NCI-H2029 treated with DMSO at 0.1 percent for 48 hours (cell line): ENCODE measurements at regions not wholly inside any gene's neighbourhood (a gene's known extent, or its start where the extent isn't known, plus 50 kb on each side); places are given as distances from the start of the nearest gene placed in this dataset.
"Not testable (repeated sequence)": the region's sequence is repeated elsewhere in the genome, so short reads cannot be mapped to it uniquely, and the experiment has no call there.

ENCODE experiments used
- DNase-seq: peaks from one replicate; lab custom pipeline; 2025; lab: John Stamatoyannopoulos, UW

DNA sequence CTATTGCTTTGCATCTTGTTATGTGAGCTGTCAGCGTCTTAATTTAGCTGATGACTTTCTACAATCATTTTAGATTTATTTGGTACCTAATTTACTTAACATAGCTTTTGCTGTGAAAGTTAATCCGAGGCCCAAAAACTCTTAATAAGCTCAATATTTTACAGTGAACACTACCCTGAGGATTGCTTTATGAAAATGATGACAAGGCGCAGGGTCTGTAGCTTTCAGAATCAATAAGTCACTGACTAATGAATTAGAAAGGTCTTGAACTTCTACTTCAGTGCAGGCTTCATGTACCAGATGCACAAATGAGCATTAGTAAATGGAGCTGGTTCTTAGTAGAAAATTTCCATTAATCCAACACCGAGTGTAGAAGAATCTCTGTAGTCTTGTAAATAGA is 81.4 kb upstream of the ZNF366 start:
- no peak for DNase-seq

DNA sequence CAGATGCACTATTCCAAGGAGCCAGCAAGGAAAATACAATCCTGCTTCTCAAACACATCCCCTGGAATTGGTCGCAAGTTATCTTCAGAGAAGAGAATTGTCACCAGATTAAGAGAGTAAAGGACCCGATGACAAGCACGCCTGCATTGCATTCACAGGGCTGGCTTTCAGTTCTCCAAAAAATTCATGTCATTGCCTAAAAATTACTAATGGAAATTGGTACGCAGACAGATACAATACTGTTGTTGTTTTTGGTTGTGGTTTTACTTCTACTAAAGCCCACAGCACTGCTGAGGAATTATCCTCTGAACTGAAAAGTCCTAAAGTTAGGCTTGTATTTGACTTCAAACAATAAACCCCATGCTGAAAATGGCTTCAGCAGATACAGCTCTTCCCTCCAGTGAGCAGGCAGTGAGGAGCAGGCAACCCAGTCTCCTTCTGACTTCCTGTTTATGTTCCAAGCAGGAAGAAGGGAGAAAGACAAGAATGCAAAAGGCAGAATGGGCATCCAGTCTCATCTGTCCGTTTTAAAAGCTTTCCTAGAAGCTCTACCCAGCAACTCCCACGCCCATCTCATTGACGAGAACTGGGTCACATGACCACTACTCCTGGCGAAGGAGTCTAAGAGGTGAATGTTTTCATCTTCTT is 80.6 kb upstream of the ZNF366 start:
- no peak for DNase-seq

DNA sequence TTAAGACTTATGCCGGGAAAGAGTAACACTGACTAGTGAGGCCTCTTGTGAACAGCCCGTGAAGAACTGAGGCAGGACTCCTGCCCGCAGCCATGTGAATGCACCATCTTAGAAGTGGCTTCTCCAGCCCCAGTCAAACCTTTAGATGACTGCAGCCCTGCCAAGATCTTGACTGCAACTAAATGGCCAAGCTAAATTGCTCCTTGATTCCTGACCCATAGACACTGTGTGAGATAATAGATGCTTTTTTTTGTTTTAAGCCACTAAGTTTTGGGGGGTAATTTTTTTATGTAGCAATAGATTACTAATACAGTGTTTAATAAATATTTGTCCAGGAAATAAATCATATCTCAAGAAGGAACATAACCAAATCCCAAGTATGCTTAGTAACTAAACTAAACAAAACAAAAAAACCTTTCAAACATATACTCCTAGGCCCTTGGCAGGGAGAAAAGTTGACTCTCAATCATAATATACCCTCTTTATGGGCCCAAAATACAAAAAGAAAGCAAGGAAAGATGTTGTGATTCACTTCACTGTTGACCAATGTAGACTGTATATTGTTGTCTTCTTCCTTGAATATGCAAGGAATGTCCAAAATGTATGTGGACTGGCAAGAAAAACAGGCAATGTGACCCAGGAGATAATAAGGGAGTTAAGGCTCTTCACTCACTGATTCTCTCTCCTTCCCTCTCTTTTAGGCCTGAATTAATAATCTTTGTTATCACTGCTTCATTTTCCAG is 79.7 kb upstream of the ZNF366 start:
- no peak for DNase-seq

GRCh38 chr5:72584466-72584865 is 77.3 kb upstream of the ZNF366 start:
- no peak for DNase-seq

GRCh38 chr5:72579290-72579689 is 72.1 kb upstream of the ZNF366 start:
- DNase-seq, result not testable (repeated sequence)

- DNase-seq, result no peak
Observed at GRCh38 chr5:72572236-72572765, 65.1 kb upstream of the ZNF366 start.

GRCh38 chr5:72569408-72569944 is 62.3 kb upstream of the ZNF366 start:
- no peak for DNase-seq

DNA sequence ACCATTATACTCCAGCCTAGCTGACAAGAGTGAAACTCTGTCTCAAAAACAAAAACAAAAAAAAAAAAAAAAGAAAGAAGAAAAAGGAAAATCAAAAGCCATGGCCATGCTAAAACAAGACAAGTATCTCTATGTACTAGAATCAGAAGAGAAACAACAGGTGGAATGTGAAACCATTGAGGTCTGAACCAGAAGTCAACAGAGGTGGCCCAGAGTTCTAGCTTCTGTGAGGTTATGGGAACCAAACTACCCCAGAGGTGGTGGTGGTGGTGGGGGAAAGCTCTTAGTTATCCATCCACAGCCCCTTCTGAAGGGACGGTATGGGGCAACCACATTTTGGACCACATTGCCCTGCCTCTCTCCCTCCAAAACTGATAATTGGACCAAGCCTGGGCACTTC is 59.5 kb upstream of the ZNF366 start:
- DNase-seq, result no peak

GRCh38 chr5:72565513-72566289 is 58.5 kb upstream of the ZNF366 start:
- DNase-seq, result no peak

GRCh38 chr5:72562717-72563116 is 55.5 kb upstream of the ZNF366 start:
- no peak for DNase-seq

DNA sequence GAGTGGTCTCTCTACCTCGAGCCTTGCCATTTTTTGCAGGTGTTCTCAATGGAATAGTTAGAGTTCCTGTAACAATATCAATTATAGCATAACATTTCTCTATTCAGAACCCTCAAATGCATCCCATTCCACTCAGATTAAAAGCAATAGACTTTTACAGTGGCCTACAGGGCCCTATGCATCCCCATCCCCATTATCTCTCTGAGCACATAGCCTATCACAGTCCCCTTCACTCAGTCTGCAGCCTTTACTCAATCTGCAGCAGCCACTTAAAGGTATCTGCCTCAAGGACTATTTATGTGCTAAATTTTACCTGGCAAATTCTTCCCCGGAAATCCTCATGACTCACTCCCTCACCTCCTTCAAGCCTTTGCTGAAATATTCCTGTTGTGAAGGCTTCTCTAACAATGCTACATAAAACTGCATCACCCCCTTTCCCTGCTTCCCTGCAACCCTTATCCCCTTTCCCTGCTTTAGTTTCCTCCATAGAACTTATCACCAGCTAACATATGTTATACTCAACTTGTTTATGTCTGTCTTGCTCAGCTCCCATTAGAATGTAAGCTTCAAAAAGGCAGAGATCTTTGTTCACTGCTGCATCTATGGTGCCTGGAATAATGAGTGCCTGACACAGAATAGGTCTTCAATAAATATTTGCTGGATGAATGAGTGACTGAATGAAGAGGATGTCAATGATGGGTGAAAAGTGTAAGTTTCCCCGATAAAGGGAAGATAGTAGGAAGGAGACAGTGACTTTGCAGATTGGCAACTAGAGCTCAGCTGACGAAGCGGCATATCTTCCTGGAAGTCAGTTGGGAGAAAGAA is 54.1 kb upstream of the ZNF366 start:
- DNase-seq, result no peak

DNA sequence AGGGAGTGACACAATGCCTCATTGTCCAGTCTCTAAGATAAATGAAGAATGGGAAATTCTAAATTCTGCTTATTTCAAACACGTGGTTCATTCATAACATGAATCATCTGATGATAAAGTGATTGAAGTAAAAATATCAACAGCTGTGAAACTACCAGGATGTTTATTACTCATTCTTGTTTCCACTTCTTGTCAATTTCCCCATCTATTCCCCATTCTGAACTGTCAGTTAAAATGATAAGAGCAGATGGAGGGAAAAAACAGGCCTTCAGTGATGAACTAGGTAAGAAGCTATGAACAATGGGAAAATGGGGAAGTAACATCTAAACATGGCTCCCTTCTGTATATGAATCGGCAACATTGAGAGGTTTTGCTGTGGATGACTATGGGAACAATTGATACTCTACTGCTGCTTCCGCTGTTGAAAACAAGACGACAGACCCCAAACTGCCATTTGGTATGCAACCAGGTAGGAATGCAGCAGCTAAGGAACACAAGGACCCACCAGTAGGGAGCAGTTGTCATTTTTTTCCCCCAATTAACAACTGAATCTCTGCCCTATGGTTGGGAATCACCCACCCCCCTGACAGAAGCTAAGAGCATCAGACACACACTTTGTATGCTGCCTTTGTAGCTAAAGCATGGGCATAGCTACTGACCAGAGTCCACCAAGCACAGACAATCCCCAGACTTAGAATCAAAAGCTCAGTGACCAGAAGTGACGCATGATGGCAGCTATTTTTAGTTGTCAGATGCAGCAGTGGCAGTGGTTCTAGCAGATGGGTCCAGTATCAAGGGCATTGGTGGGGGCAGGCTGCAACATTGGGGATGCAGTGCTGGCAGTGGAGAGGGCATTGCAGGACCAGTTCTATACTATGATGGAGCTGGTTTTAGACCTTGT is 52.9 kb upstream of the ZNF366 start:
- DNase-seq, result no peak

GRCh38 chr5:72558383-72558782 is 51.2 kb upstream of the ZNF366 start:
- no peak for DNase-seq

DNA sequence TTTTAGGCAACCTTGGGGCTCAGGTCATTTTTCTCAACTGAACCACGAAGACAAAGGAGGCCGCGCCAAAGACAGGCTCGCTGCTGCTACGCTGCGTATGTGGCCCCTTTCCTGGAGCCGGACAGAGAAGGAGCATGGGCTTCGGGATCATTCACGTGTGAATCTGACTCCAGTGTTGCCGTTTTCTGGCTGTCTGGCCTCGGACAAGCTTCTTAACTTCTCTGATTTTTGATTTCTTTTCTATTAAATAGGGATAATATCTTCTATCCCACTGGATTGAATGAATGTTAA is 50.8 kb upstream of the ZNF366 start:
- DNase-seq, result no peak

GRCh38 chr5:72557167-72558045 is 50.2 kb upstream of the ZNF366 start:
- no peak for DNase-seq
